ENCODE measurements at regions not wholly inside any gene's neighbourhood (a gene's known extent, or its start where the extent isn't known, plus 50 kb on each side); places are given as distances from the start of the nearest gene placed in this dataset.

DNA sequence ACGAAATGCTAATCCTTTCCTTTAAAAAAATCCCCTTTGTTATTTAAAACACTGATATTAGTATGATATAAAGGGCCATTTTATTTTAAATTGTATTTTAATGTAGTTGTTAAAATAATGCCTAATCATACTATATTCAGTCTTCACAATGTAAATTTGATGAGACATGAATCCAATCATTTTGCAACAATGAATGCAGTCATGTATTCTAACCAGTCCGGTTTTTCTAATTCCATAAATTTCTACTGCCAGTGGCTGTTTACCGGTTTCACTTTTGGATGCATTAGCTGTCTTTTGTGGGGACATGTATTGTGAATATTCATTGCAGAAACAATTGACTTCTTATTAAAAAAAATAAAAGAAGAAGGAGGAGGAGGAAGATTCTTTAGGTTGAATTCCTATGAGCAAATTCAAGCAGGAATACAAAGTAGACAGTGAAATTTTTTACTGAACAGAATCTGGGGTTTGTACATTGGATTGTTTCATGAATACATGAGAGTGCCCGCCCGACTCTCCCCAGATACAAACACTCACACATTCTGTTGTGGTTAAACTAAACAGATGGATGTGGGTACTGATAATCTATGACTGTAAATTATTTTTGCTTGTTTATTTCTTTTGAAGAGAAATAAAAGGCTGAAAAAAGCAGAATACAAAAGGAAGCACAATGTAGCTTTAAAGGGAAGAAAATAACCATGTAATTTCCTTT, 624.8 kb upstream of the PTBP2 start:
- H3K9ac ChIP-seq (ENCODE audit: low read length) = no peak overlapping the region
- no peaks in the 10 kb centered on the region for H3K4me1 ChIP-seq (ENCODE audit: low read length)
- no peak overlapping the region for H3K4me2 ChIP-seq (ENCODE audit: low read length)
- H3K79me2 ChIP-seq (ENCODE audit: low read length) = no peaks in the 10 kb centered on the region
- no peaks in the 10 kb centered on the region for H4K20me1 ChIP-seq (ENCODE audit: insufficient read depth, low read length)
- TF ChIP-seq CTCF (IDR thresholded peaks at IDR 0.05; ENCODE audit: low read depth, low read length) (no peak), EZH2phosphoT487 (IDR thresholded peaks at IDR 0.05; ENCODE audit: low read depth) (no peak)
- no peak overlapping the region for H3K4me3 ChIP-seq (ENCODE audit: low read length)
- no peaks in the 10 kb centered on the region for H3K36me3 ChIP-seq (replicated peaks; ENCODE audit: low read depth, low read length)
- no peak overlapping the region for H2AFZ ChIP-seq (ENCODE audit: low read depth, low read length)
- no peaks in the 10 kb centered on the region for H3K9me3 ChIP-seq (ENCODE audit: insufficient read depth, low read length)
- H3K27ac ChIP-seq (ENCODE audit: low read length) = no peak overlapping the region
- H3K27me3 ChIP-seq (ENCODE audit: low read depth, low read length) = no peaks in the 10 kb centered on the region

GRCh38 chr1:96104506-96104905, 617.1 kb upstream of the PTBP2 start:
- Histone ChIP-seq H3K79me2 (ENCODE audit: low read length) (no peaks in the 10 kb centered on the region), H2AFZ (ENCODE audit: low read depth, low read length) (no peak overlapping the region), H3K9me3 (ENCODE audit: insufficient read depth, low read length) (no peaks in the 10 kb centered on the region)

GRCh38 chr1:96104906-96105305, 616.7 kb upstream of the PTBP2 start:
- H3K79me2 ChIP-seq (ENCODE audit: low read length) = no peaks in the 10 kb centered on the region
- H3K9me3 ChIP-seq (ENCODE audit: insufficient read depth, low read length) = no peaks in the 10 kb centered on the region
- no peak overlapping the region for H3K9ac ChIP-seq (ENCODE audit: low read length)
- no peaks in the 10 kb centered on the region for H3K27me3 ChIP-seq (ENCODE audit: low read depth, low read length)
- H3K27ac ChIP-seq (ENCODE audit: low read length) = no peak overlapping the region
- no peak overlapping the region for H3K4me3 ChIP-seq (ENCODE audit: low read length)
- H4K20me1 ChIP-seq (ENCODE audit: insufficient read depth, low read length) = no peaks in the 10 kb centered on the region
- TF ChIP-seq CTCF (IDR thresholded peaks at IDR 0.05; ENCODE audit: low read depth, low read length) (no peak), EZH2phosphoT487 (IDR thresholded peaks at IDR 0.05; ENCODE audit: low read depth) (no peak)
- H2AFZ ChIP-seq (ENCODE audit: low read depth, low read length) = no peak overlapping the region
- H3K36me3 ChIP-seq (replicated peaks; ENCODE audit: low read depth, low read length) = no peaks in the 10 kb centered on the region
- no peaks in the 10 kb centered on the region for H3K4me1 ChIP-seq (ENCODE audit: low read length)
- no peak overlapping the region for H3K4me2 ChIP-seq (ENCODE audit: low read length)

More at GRCh38 chr1:96104506-96104905, 617.1 kb upstream of the PTBP2 start:
- Histone ChIP-seq H3K4me3 (ENCODE audit: low read length) (no peak overlapping the region), H3K4me2 (ENCODE audit: low read length) (no peak overlapping the region), H3K4me1 (ENCODE audit: low read length) (no peaks in the 10 kb centered on the region), H3K9ac (ENCODE audit: low read length) (no peak overlapping the region), H3K36me3 (replicated peaks; ENCODE audit: low read depth, low read length) (no peaks in the 10 kb centered on the region), H4K20me1 (ENCODE audit: insufficient read depth, low read length) (no peaks in the 10 kb centered on the region), H3K27ac (ENCODE audit: low read length) (no peak overlapping the region), H3K27me3 (ENCODE audit: low read depth, low read length) (no peaks in the 10 kb centered on the region)
- TF ChIP-seq EZH2phosphoT487 (IDR thresholded peaks at IDR 0.05; ENCODE audit: low read depth) (no peak), CTCF (IDR thresholded peaks at IDR 0.05; ENCODE audit: low read depth, low read length) (no peak)

DNA sequence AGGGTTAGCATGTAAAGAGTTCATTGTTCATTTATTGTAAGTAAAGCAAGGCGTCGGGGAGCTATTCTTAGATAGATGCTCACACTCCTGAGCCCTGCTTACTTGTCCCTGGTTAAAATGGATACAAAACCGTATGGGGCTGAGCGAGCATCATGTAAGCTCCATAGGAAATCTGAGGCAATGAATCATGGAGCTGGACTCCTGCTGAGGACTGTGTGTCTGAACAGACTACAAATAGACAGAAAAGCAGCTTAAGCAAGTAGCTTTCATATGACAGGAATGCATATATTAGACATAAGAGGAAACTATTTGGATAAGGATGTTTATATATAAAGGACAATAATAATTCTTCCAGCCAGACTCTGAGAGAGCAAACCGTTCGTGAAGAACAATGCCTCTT, 604.9 kb upstream of the PTBP2 start:
- TF ChIP-seq EZH2phosphoT487 (IDR thresholded peaks at IDR 0.05; ENCODE audit: low read depth) (no peak), CTCF (IDR thresholded peaks at IDR 0.05; ENCODE audit: low read depth, low read length) (no peak)
- H3K4me3 ChIP-seq (ENCODE audit: low read length) = no peak overlapping the region

More for the DNA sequence above, 604.9 kb upstream of the PTBP2 start:
- H3K27ac ChIP-seq (ENCODE audit: low read length) = no peak overlapping the region
- H3K4me2 ChIP-seq (ENCODE audit: low read length) = no peak overlapping the region
- no peaks in the 10 kb centered on the region for H4K20me1 ChIP-seq (ENCODE audit: insufficient read depth, low read length)
- H3K27me3 ChIP-seq (ENCODE audit: low read depth, low read length) = no peaks in the 10 kb centered on the region
- no peak overlapping the region for H2AFZ ChIP-seq (ENCODE audit: low read depth, low read length)
- no peak overlapping the region for H3K9ac ChIP-seq (ENCODE audit: low read length)
- no peaks in the 10 kb centered on the region for H3K36me3 ChIP-seq (replicated peaks; ENCODE audit: low read depth, low read length)
- H3K4me1 ChIP-seq (ENCODE audit: low read length) = peaks cover 6% of the 10 kb centered on the region; the same call in 1 of the 2 replicates
- H3K79me2 ChIP-seq (ENCODE audit: low read length) = no peaks in the 10 kb centered on the region
- H3K9me3 ChIP-seq (ENCODE audit: insufficient read depth, low read length) = no peaks in the 10 kb centered on the region
